CD8-positive, alpha-beta memory T cell (primary cell): ENCODE measurements at regions not wholly inside any gene's neighbourhood (a gene's known extent, or its start where the extent isn't known, plus 50 kb on each side); places are given as distances from the start of the nearest gene placed in this dataset.
A peak's percentile ranks its signal among the peaks of the same experiment; 100 is the strongest.

ENCODE experiments used
- CTCF ChIA-PET: fragments of 350-600 bp; sonication (Branson Sonifier 250); formaldehyde crosslinking; loops from one replicate; lab custom pipeline; 2021; ENCODE audit warnings: antibody characterized with exemption; lab: Charles Lee
- POLR2A ChIA-PET: fragments of 350-600 bp; sonication (Branson Sonifier 250); formaldehyde crosslinking; loops from one replicate; lab custom pipeline; 2021; ENCODE audit warnings: antibody characterized with exemption; lab: Charles Lee
- DNase-seq, 5 donors: peaks; one replicate each; pipeline versions ENCODE4 v3.0.0 to v3.0.0-alpha.2; 2020 to 2022; ENCODE audit warnings: mixed read lengths in 1 of 5
- H3K27ac ChIP-seq: one replicate; pipeline ENCODE4 v1.7.0; 2013; ENCODE audit warnings: low read depth, mild to moderate bottlenecking, low read length, moderate library complexity
- H3K27me3 ChIP-seq: 2 replicates; pipeline ENCODE4 v1.7.0; 2013; ENCODE audit warnings: low read length, mild to moderate bottlenecking; ENCODE audit not compliant: insufficient read depth, poor library complexity, severe bottlenecking
- H3K36me3 ChIP-seq: 2 replicates; pipeline ENCODE4 v1.7.0; 2013; ENCODE audit warnings: mild to moderate bottlenecking, low read length, moderate library complexity; ENCODE audit not compliant: insufficient read depth
- H3K4me1 ChIP-seq: 2 replicates; pipeline ENCODE4 v1.7.0; 2013; ENCODE audit warnings: mild to moderate bottlenecking, low read length, moderate library complexity; ENCODE audit not compliant: insufficient read depth
- H3K4me3 ChIP-seq: 2 replicates; pipeline ENCODE4 v1.7.0; 2013; ENCODE audit warnings: mild to moderate bottlenecking, low read length
- H3K9me3 ChIP-seq: 2 replicates; pipeline ENCODE4 v1.7.0; 2013; ENCODE audit warnings: mild to moderate bottlenecking, low read length
- H3K27ac Mint-ChIP-seq, 8 donors: one replicate each; pipeline ENCODE4 v1.8.0; 2020 to 2021; ENCODE audit warnings: mixed read lengths in 8 of 8, mild to moderate bottlenecking in 6 of 8, inconsistent platforms in 3 of 8, moderate library complexity in 3 of 8
- H3K27me3 Mint-ChIP-seq, 2 donors: one replicate each; pipeline ENCODE4 v1.8.0; 2020 to 2021; ENCODE audit warnings: mixed read lengths in 2 of 2, mild to moderate bottlenecking in 1 of 2, moderate library complexity in 1 of 2
- H3K36me3 Mint-ChIP-seq, 3 donors: one replicate each; pipeline ENCODE4 v1.8.0; 2020 to 2021; ENCODE audit warnings: mixed read lengths in 3 of 3, inconsistent platforms in 1 of 3, mild to moderate bottlenecking in 1 of 3
- H3K4me1 Mint-ChIP-seq, 3 donors: one replicate each; pipeline ENCODE4 v1.8.0; 2020 to 2021; ENCODE audit warnings: mixed read lengths in 3 of 3, inconsistent platforms in 1 of 3, mild to moderate bottlenecking in 1 of 3
- H3K4me3 Mint-ChIP-seq, 7 donors: one replicate each; pipeline ENCODE4 v1.8.0; 2020 to 2021; ENCODE audit warnings: mixed read lengths in 7 of 7, mild to moderate bottlenecking in 6 of 7, moderate library complexity in 4 of 7, inconsistent platforms in 2 of 7
- H3K9me3 Mint-ChIP-seq, 5 donors: one replicate each; pipeline ENCODE4 v1.8.0; 2020 to 2022; ENCODE audit warnings: mixed read lengths in 5 of 5, mild to moderate bottlenecking in 3 of 5, moderate library complexity in 2 of 5, inconsistent platforms in 1 of 5

DNA sequence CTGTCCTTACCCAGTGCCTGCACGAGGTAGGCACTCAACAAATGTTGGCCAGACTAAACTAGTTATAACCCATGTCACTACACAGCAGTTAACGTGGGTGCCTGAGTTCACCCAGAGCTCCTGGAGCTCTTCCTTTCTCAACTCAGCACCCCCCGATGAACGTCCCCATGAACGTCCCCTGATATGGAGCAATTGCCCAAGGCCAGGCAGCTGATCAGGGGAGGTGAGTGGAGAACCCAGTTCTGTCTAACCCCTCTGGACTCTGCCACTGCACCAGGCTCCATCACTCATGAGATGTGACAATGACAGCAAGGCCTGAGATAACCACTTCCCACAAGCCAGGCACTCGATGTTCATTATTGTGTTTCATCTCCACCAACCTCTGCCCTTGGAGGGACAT is 199.0 kb downstream of the BCL11B start:
- Histone ChIP-seq H3K27me3 (no peaks in the 10 kb centered on the region), H3K36me3 (no peaks in the 10 kb centered on the region), H3K9me3 (no peaks in the 10 kb centered on the region), H3K4me3 (no peak overlapping the region), H3K27ac (no peak overlapping the region), H3K4me1 (no peaks in the 10 kb centered on the region)
- Mint-ChIP-seq H3K36me3 (peaks cover 0 to 17% (median 2%) of the 10 kb centered on the region in 3 donors), H3K27ac (peak overlapping the region in 1 of 8 donors; percentile 15), H3K4me3 (no peak overlapping the region), H3K9me3 (no peaks in the 10 kb centered on the region), H3K27me3 (peaks cover 0 to 1% of the 10 kb centered on the region in 2 donors), H3K4me1 (peaks cover 7 to 14% (median 10%) of the 10 kb centered on the region in 3 donors)
- ChIA-PET POLR2A (no interaction called here), CTCF (no interaction called here)
- no peak for DNase-seq

- Mint-ChIP-seq H3K4me1 (peaks cover 7 to 14% (median 10%) of the 10 kb centered on the region in 3 donors), H3K9me3 (no peaks in the 10 kb centered on the region), H3K36me3 (peaks cover 0 to 17% (median 2%) of the 10 kb centered on the region in 3 donors), H3K4me3 (no peak overlapping the region), H3K27ac (no peak overlapping the region), H3K27me3 (peaks cover 0 to 1% of the 10 kb centered on the region in 2 donors)
- no peaks in the 10 kb centered on the region for H3K4me1 ChIP-seq
- H3K36me3 ChIP-seq, result no peaks in the 10 kb centered on the region
- no peak overlapping the region for H3K27ac ChIP-seq
- H3K27me3 ChIP-seq, result no peaks in the 10 kb centered on the region
- ChIA-PET POLR2A (no interaction called here), CTCF (no interaction called here)
- no peak for DNase-seq
- H3K4me3 ChIP-seq, result no peak overlapping the region
- H3K9me3 ChIP-seq, result no peaks in the 10 kb centered on the region
Observed at GRCh38 chr14:99073431-99073830, 198.6 kb downstream of the BCL11B start.

- Mint-ChIP-seq H3K27ac (no peak overlapping the region), H3K4me1 (peaks cover 7 to 14% (median 10%) of the 10 kb centered on the region in 3 donors), H3K27me3 (peaks cover 0 to 1% of the 10 kb centered on the region in 2 donors), H3K4me3 (no peak overlapping the region), H3K36me3 (peaks cover 0 to 22% (median 2%) of the 10 kb centered on the region in 3 donors), H3K9me3 (no peaks in the 10 kb centered on the region)
- POLR2A ChIA-PET, result no interaction called here
- Histone ChIP-seq H3K27ac (no peak overlapping the region), H3K9me3 (no peaks in the 10 kb centered on the region), H3K4me1 (no peaks in the 10 kb centered on the region), H3K4me3 (no peak overlapping the region), H3K36me3 (no peaks in the 10 kb centered on the region), H3K27me3 (no peaks in the 10 kb centered on the region)
- CTCF ChIA-PET, result no interaction called here
- DNase-seq, result no peak
Observed at GRCh38 chr14:99075061-99075460, 196.9 kb downstream of the BCL11B start.

DNA sequence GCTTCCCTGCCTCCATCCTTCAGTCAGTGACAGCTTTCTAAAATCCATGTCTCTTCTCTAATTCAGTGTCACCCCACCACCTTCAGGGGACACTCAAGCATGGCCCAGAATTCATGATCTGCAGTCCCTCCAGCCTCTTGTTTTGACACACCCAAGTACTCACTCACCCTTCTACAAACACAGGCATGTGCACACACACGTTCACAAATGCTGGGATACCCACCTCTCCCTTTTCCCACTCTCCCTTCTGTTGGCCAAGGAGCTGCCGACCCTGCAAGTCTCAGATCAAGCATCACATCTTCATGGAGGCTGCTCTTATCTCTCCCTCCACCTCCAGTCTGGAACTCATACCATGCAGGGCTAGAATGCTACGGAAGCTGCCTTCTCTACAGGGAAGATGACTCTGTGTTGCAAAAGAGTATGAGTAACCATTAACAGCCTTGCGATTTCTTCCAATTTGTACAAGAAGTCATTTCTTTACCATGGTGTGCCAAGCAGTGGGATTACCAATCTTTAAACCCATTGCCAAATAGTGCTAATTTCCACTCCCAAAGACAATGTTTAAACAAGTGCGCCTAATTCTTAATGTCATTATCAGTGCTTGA is 196.1 kb downstream of the BCL11B start:
- H3K36me3 Mint-ChIP-seq, result peaks cover 0 to 23% (median 2%) of the 10 kb centered on the region in 3 donors
- peak overlapping the region in 1 of 8 donors; percentile 46 for H3K27ac Mint-ChIP-seq
- H3K27ac ChIP-seq, result no peak overlapping the region
- no peaks in the 10 kb centered on the region for H3K27me3 ChIP-seq
- peaks cover 0 to under 1% of the 10 kb centered on the region in 2 donors for H3K27me3 Mint-ChIP-seq
- POLR2A ChIA-PET, result interaction anchor here (1.1 kb wide), 1 partner anchor 109 kb away, joined by 3 read pairs; no protein-coding TSS in a partner anchor
- no peaks in the 10 kb centered on the region for H3K9me3 ChIP-seq
- no peak overlapping the region for H3K4me3 ChIP-seq
- H3K4me3 Mint-ChIP-seq, result no peak overlapping the region
- no peaks in the 10 kb centered on the region for H3K36me3 ChIP-seq
- CTCF ChIA-PET, result no interaction called here
- no peaks in the 10 kb centered on the region for H3K4me1 ChIP-seq
- H3K4me1 Mint-ChIP-seq, result peaks cover 4 to 14% (median 10%) of the 10 kb centered on the region in 3 donors
- DNase-seq, result no peak
- H3K9me3 Mint-ChIP-seq, result no peaks in the 10 kb centered on the region

DNA sequence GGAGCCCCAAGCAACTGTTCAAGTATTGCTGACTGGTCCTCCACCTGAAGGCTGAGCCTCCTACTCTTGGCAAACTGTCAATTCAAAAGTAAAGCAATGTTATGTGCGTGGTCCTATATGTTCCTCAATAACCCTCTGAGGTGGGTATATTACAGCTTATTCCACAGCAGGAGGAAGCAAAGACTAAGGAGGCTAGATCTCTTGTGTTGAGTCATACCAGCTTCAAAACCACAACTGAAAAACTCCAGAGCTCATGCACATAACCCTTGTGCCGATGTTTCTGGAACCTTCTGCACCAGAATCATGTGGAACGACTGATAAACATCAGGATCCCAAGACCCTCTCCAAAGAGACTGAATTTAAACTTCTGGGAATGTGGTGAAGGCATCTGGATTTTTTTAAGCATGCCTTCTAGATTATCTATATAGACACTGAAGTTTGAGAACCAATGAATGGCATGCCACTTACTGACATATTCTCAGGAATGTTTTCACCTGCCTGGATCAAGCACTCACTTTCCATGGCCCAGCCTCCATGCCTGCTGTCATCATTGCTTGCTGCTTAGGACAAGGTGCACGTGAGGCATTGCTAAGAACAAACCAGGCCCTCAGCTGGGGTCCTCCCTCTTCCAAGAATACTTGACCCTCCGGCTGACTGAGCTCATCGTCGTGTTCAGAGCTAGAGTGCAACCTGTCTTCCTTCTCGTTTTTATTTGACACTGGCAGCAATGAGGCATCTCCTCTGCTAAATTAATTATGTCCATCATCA is 194.7 kb downstream of the BCL11B start:
- H3K27ac Mint-ChIP-seq, result no peak overlapping the region
- peaks cover 4 to 14% (median 10%) of the 10 kb centered on the region in 3 donors for H3K4me1 Mint-ChIP-seq
- H3K36me3 ChIP-seq, result no peaks in the 10 kb centered on the region
- POLR2A ChIA-PET, result interaction anchor here (1.1 kb wide), 1 partner anchor 108 kb away, joined by 3 read pairs; no protein-coding TSS in a partner anchor
- DNase-seq, result no peak
- CTCF ChIA-PET, result no interaction called here
- H3K4me3 ChIP-seq, result no peak overlapping the region
- peaks cover 0 to 11% (median 4%) of the 10 kb centered on the region in 3 donors for H3K36me3 Mint-ChIP-seq
- H3K27ac ChIP-seq, result no peak overlapping the region
- H3K27me3 ChIP-seq, result no peaks in the 10 kb centered on the region
- H3K27me3 Mint-ChIP-seq, result peaks cover 0 to 3% of the 10 kb centered on the region in 2 donors
- H3K4me3 Mint-ChIP-seq, result no peak overlapping the region
- no peaks in the 10 kb centered on the region for H3K9me3 ChIP-seq
- no peaks in the 10 kb centered on the region for H3K9me3 Mint-ChIP-seq
- H3K4me1 ChIP-seq, result no peaks in the 10 kb centered on the region

- no peak for DNase-seq
- POLR2A ChIA-PET, result no interaction called here
- no peaks in the 10 kb centered on the region for H3K27me3 ChIP-seq
Observed at GRCh38 chr14:99077844-99078236, 194.2 kb downstream of the BCL11B start.

GRCh38 chr14:99078426-99078825 is 193.6 kb downstream of the BCL11B start:
- Mint-ChIP-seq H3K27me3 (peaks cover 0 to 3% of the 10 kb centered on the region in 2 donors), H3K36me3 (peaks cover 0 to 16% (median 4%) of the 10 kb centered on the region in 3 donors), H3K4me1 (peaks cover 4 to 14% (median 10%) of the 10 kb centered on the region in 3 donors), H3K4me3 (no peak overlapping the region), H3K9me3 (peaks cover 0 to 2% (median 0%) of the 10 kb centered on the region in 5 donors), H3K27ac (no peak overlapping the region)
- Histone ChIP-seq H3K4me3 (no peak overlapping the region), H3K27me3 (no peaks in the 10 kb centered on the region), H3K4me1 (no peaks in the 10 kb centered on the region), H3K36me3 (no peaks in the 10 kb centered on the region), H3K9me3 (no peaks in the 10 kb centered on the region), H3K27ac (no peak overlapping the region)
- ChIA-PET POLR2A (no interaction called here), CTCF (no interaction called here)
- no peak for DNase-seq

More at GRCh38 chr14:99077844-99078236, 194.2 kb downstream of the BCL11B start:
- CTCF ChIA-PET, result no interaction called here
- Mint-ChIP-seq H3K4me3 (no peak overlapping the region), H3K27me3 (peaks cover 0 to 3% of the 10 kb centered on the region in 2 donors), H3K9me3 (no peaks in the 10 kb centered on the region), H3K27ac (no peak overlapping the region), H3K4me1 (peaks cover 4 to 14% (median 10%) of the 10 kb centered on the region in 3 donors), H3K36me3 (peaks cover 0 to 10% (median 4%) of the 10 kb centered on the region in 3 donors)
- Histone ChIP-seq H3K9me3 (no peaks in the 10 kb centered on the region), H3K4me1 (no peaks in the 10 kb centered on the region), H3K27ac (no peak overlapping the region), H3K36me3 (no peaks in the 10 kb centered on the region), H3K4me3 (no peak overlapping the region)
